Mucosa of descending colon (tissue), 3 donors: ENCODE measurements at regions not wholly inside any gene's neighbourhood (a gene's known extent, or its start where the extent isn't known, plus 50 kb on each side); places are given as distances from the start of the nearest gene placed in this dataset.

Experiments used
- ATAC-seq: fragments of 200-7000 bp; cut with Tn5 transposase; one replicate; pipeline ENCODE4 v1.9.1; 2020; ENCODE audit warnings: mild to moderate bottlenecking, moderate library complexity
- DNase-seq, 3 donors: peaks; one replicate each; pipeline ENCODE4 v3.0.0-alpha.2; 2020
- H3K36me3 ChIP-seq: fragments of 200-600 bp; one replicate; pipeline ENCODE4 v1.8.0; 2021; ENCODE audit warnings: low read depth, mild to moderate bottlenecking
- H3K4me1 ChIP-seq: fragments of 200-600 bp; one replicate; pipeline ENCODE4 v1.8.0; 2021; ENCODE audit warnings: low read depth, mild to moderate bottlenecking
- H3K4me3 ChIP-seq: fragments of 200-600 bp; one replicate; pipeline ENCODE4 v1.8.0; 2021; ENCODE audit warnings: mild to moderate bottlenecking
- H3K9me3 ChIP-seq: fragments of 200-600 bp; one replicate; pipeline ENCODE4 v1.8.0; 2021; ENCODE audit warnings: mild to moderate bottlenecking
- CTCF ChIP-seq: fragments of 200-600 bp; IDR thresholded peaks from one replicate; pipeline ENCODE4 v1.8.0; 2022; ENCODE audit warnings: antibody characterized with exemption, mild to moderate bottlenecking
- intact Hi-C, 2 donors: fragments of 100-400 bp; cut with DNase I in 1 of 2; cut with micrococcal nuclease in 1 of 2; formaldehyde crosslinking; loops; one replicate each; pipeline versions ENCODE4 v1.11.0 to v1.11.1; 2022; cut with DNase I, micrococcal nuclease
- donor health status: DM: no; HTN: no; CAD: no; lungs with moderate emphysema.
- donor health status: DM: no; HTN: no; CAD: no.
- donor health status: DM: no; HTN: yes; CAD: no.

- TF ChIP-seq CTCF = no peak
- H3K4me1 ChIP-seq = no peaks in the 10 kb centered on the region
- no peak overlapping the region for H3K4me3 ChIP-seq
- ATAC-seq = no peak
- no peaks in the 10 kb centered on the region for H3K36me3 ChIP-seq
- H3K9me3 ChIP-seq = no peaks in the 10 kb centered on the region
- intact Hi-C loops = no loop called here
- no peak for DNase-seq
Measured at GRCh38 chr4:170580651-170581050, 490.9 kb upstream of the AADAT start.

- Histone ChIP-seq H3K4me1 (no peaks in the 10 kb centered on the region), H3K9me3 (no peaks in the 10 kb centered on the region), H3K36me3 (no peaks in the 10 kb centered on the region), H3K4me3 (no peak overlapping the region)
- no peak for TF ChIP-seq CTCF
- ATAC-seq = no peak
- intact Hi-C loops = no loop called here
- no peak for DNase-seq
Measured at GRCh38 chr4:170538821-170539473, 449.2 kb upstream of the AADAT start.

GRCh38 chr4:170529748-170530722 lies 440.3 kb upstream of the AADAT start:
- Histone ChIP-seq H3K36me3 (no peaks in the 10 kb centered on the region), H3K4me1 (no peaks in the 10 kb centered on the region), H3K4me3 (no peak overlapping the region), H3K9me3 (no peaks in the 10 kb centered on the region)
- intact Hi-C loops = no loop called here
- TF ChIP-seq CTCF = no peak
- ATAC-seq (no peak), DNase-seq (no peak)

GRCh38 chr4:170526471-170526870 lies 436.7 kb upstream of the AADAT start:
- DNase-seq (no peak), ATAC-seq (no peak)
- no peaks in the 10 kb centered on the region for H3K36me3 ChIP-seq
- intact Hi-C loops = no loop called here
- H3K4me1 ChIP-seq = no peaks in the 10 kb centered on the region
- no peak overlapping the region for H3K4me3 ChIP-seq
- no peak for TF ChIP-seq CTCF
- H3K9me3 ChIP-seq = no peaks in the 10 kb centered on the region

GRCh38 chr4:170522427-170522970 lies 432.7 kb upstream of the AADAT start:
- intact Hi-C loops = no loop called here
- H3K4me3 ChIP-seq = no peak overlapping the region
- no peak for DNase-seq
- no peak for ATAC-seq
- TF ChIP-seq CTCF = no peak
- H3K4me1 ChIP-seq = no peaks in the 10 kb centered on the region
- H3K9me3 ChIP-seq = no peaks in the 10 kb centered on the region
- no peaks in the 10 kb centered on the region for H3K36me3 ChIP-seq
